ENCODE measurements at regions not wholly inside any gene's neighbourhood (a gene's known extent, or its start where the extent isn't known, plus 50 kb on each side); places are given as distances from the start of the nearest gene placed in this dataset.
"Not testable (repeated sequence)": the region's sequence is repeated elsewhere in the genome, so short reads cannot be mapped to it uniquely, and the experiment has no call there.

- H3K4me3 ChIP-seq (ENCODE audit: low read length), result no peak overlapping the region
- H3K36me3 ChIP-seq (ENCODE audit: control insufficient read depth, low read depth, low read length), result no peaks in the 10 kb centered on the region
- no peak overlapping the region for H3K9ac ChIP-seq (ENCODE audit: low read length)
- H3K4me1 ChIP-seq (ENCODE audit: control insufficient read depth, low read depth, low read length), result no peaks in the 10 kb centered on the region
- no peaks in the 10 kb centered on the region for H3K9me3 ChIP-seq (ENCODE audit: control insufficient read depth, low read depth, low read length)
- no peaks in the 10 kb centered on the region for H3K27me3 ChIP-seq (ENCODE audit: control insufficient read depth, insufficient read depth, low read length)
- H3K27ac ChIP-seq (ENCODE audit: low read length), result no peak overlapping the region
Measured at GRCh38 chr9:11646831-11647230, 1034.0 kb upstream of the PTPRD start.

DNA sequence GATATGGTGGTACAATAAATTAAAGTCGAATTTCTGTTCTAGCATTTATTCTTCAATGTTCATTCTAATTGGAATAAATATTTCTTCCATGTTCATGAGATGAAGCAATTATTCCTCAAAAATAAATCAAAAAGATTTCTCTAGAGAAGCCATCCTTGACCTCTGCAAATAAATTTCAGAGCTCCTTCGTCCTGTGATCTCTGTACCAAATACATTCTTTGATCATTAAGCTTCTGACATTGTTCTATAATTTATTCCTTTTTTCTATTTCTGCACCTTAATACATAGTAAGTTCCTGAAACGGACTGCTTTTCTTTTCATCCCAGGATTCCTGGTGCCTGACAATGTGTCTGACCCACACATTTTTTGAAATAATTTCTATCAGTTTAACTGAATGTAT, 1039.3 kb upstream of the TYRP1 start:
- Histone ChIP-seq H3K4me3 (ENCODE audit: low read length) (no peak overlapping the region), H3K27me3 (ENCODE audit: control insufficient read depth, insufficient read depth, low read length) (no peaks in the 10 kb centered on the region), H3K9me3 (ENCODE audit: control insufficient read depth, low read depth, low read length) (no peaks in the 10 kb centered on the region), H3K36me3 (ENCODE audit: control insufficient read depth, low read depth, low read length) (no peaks in the 10 kb centered on the region), H3K4me1 (ENCODE audit: control insufficient read depth, low read depth, low read length) (no peaks in the 10 kb centered on the region), H3K9ac (ENCODE audit: low read length) (no peak overlapping the region), H3K27ac (ENCODE audit: low read length) (no peak overlapping the region)

- no peak overlapping the region for H3K4me3 ChIP-seq (ENCODE audit: low read length)
- no peak overlapping the region for H3K27ac ChIP-seq (ENCODE audit: low read length)
- no peaks in the 10 kb centered on the region for H3K4me1 ChIP-seq (ENCODE audit: control insufficient read depth, low read depth, low read length)
- H3K36me3 ChIP-seq (ENCODE audit: control insufficient read depth, low read depth, low read length), result no peaks in the 10 kb centered on the region
- no peaks in the 10 kb centered on the region for H3K27me3 ChIP-seq (ENCODE audit: control insufficient read depth, insufficient read depth, low read length)
- H3K9ac ChIP-seq (ENCODE audit: low read length), result no peak overlapping the region
- H3K9me3 ChIP-seq (ENCODE audit: control insufficient read depth, low read depth, low read length), result no peaks in the 10 kb centered on the region
Measured at GRCh38 chr9:11663913-11664312, 1029.3 kb upstream of the TYRP1 start.

DNA sequence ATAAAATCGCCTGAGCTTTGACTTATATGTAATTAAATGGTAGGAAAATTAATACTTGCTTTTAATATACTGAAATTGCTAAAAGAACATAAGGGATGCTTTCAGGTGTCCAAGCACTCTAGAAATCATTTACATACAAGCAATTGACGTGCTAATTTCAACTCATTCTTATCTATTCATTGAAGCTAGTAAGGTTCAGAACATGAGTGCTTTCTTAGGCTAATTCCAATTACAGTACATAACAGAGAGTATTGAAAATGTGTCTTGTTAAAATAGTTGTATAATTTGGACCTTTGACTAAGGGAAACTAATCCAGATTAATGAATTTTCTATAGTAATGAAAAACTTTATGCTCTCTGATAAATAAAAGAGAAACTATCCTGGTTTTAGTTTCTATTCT, 1016.4 kb upstream of the TYRP1 start:
- H3K4me1 ChIP-seq (ENCODE audit: control insufficient read depth, low read depth, low read length), result no peaks in the 10 kb centered on the region
- no peak overlapping the region for H3K4me3 ChIP-seq (ENCODE audit: low read length)
- H3K27ac ChIP-seq (ENCODE audit: low read length), result no peak overlapping the region
- H3K36me3 ChIP-seq (ENCODE audit: control insufficient read depth, low read depth, low read length), result no peaks in the 10 kb centered on the region
- peaks cover 5% of the 10 kb centered on the region for H3K9me3 ChIP-seq (ENCODE audit: control insufficient read depth, low read depth, low read length)
- no peaks in the 10 kb centered on the region for H3K27me3 ChIP-seq (ENCODE audit: control insufficient read depth, insufficient read depth, low read length)
- no peak overlapping the region for H3K9ac ChIP-seq (ENCODE audit: low read length)

DNA sequence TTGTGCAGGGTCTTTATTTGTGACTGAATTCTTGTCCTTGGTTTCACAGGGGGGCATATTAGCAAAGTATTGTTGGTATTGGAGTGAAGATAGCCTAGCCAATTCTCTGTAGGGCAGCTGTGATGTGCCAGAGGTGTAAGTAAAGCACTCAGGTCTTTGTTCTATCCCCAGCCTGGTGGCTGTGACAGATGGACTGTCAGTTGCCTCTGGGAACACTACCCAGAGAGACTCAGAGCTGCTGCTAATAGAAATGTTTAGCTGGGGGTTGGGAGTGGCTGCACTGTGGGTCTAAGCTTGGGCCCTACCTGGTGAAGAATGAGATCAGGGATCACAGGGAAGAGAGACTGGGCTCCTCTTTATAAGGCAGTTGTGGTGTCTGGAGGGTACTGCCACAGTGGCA, 1006.5 kb upstream of the TYRP1 start:
- H3K9ac ChIP-seq (ENCODE audit: low read length), result no peak overlapping the region
- no peaks in the 10 kb centered on the region for H3K9me3 ChIP-seq (ENCODE audit: control insufficient read depth, low read depth, low read length)
- H3K4me1 ChIP-seq (ENCODE audit: control insufficient read depth, low read depth, low read length), result no peaks in the 10 kb centered on the region
- H3K4me3 ChIP-seq (ENCODE audit: low read length), result no peak overlapping the region
- no peaks in the 10 kb centered on the region for H3K36me3 ChIP-seq (ENCODE audit: control insufficient read depth, low read depth, low read length)
- H3K27ac ChIP-seq (ENCODE audit: low read length), result no peak overlapping the region
- no peaks in the 10 kb centered on the region for H3K27me3 ChIP-seq (ENCODE audit: control insufficient read depth, insufficient read depth, low read length)

- H3K4me1 ChIP-seq (ENCODE audit: control insufficient read depth, low read depth, low read length), result no peaks in the 10 kb centered on the region
- H3K4me3 ChIP-seq (ENCODE audit: low read length), result no peak overlapping the region
- H3K27me3 ChIP-seq (ENCODE audit: control insufficient read depth, insufficient read depth, low read length), result no peaks in the 10 kb centered on the region
- H3K27ac ChIP-seq (ENCODE audit: low read length), result no peak overlapping the region
- H3K36me3 ChIP-seq (ENCODE audit: control insufficient read depth, low read depth, low read length), result no peaks in the 10 kb centered on the region
- no peaks in the 10 kb centered on the region for H3K9me3 ChIP-seq (ENCODE audit: control insufficient read depth, low read depth, low read length)
- H3K9ac ChIP-seq (ENCODE audit: low read length), result no peak overlapping the region
Measured at GRCh38 chr9:11697126-11697525, 996.1 kb upstream of the TYRP1 start.

- H3K4me3 ChIP-seq (ENCODE audit: low read length), result no peak overlapping the region
- no peak overlapping the region for H3K9ac ChIP-seq (ENCODE audit: low read length)
- no peak overlapping the region for H3K27ac ChIP-seq (ENCODE audit: low read length)
- no peaks in the 10 kb centered on the region for H3K9me3 ChIP-seq (ENCODE audit: control insufficient read depth, low read depth, low read length)
- H3K4me1 ChIP-seq (ENCODE audit: control insufficient read depth, low read depth, low read length), result no peaks in the 10 kb centered on the region
- no peaks in the 10 kb centered on the region for H3K36me3 ChIP-seq (ENCODE audit: control insufficient read depth, low read depth, low read length)
- H3K27me3 ChIP-seq (ENCODE audit: control insufficient read depth, insufficient read depth, low read length), result no peaks in the 10 kb centered on the region
Measured at GRCh38 chr9:11701706-11702105, 991.5 kb upstream of the TYRP1 start.

DNA sequence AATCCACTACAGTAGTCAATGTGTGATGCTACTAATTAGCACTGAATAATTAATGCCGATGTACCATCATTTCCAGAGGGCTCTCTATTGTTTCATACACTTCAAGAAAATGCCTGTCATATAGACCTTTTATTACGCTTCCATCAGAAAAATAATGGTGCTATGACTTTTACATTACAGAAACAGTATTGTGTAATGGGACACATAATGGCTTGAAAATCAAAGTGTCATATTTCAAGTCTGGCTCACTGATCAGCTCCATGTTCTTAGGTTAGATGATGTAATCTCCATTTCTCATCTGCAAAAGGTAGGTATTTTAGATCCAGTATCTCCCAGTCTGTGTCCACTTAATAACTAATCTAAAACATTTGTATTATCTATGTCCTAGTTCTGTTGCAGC, 990.6 kb upstream of the TYRP1 start:
- Histone ChIP-seq H3K4me1 (ENCODE audit: control insufficient read depth, low read depth, low read length) (no peaks in the 10 kb centered on the region), H3K36me3 (ENCODE audit: control insufficient read depth, low read depth, low read length) (no peaks in the 10 kb centered on the region), H3K27me3 (ENCODE audit: control insufficient read depth, insufficient read depth, low read length) (no peaks in the 10 kb centered on the region), H3K4me3 (ENCODE audit: low read length) (no peak overlapping the region), H3K9ac (ENCODE audit: low read length) (no peak overlapping the region), H3K27ac (ENCODE audit: low read length) (no peak overlapping the region), H3K9me3 (ENCODE audit: control insufficient read depth, low read depth, low read length) (no peaks in the 10 kb centered on the region)

DNA sequence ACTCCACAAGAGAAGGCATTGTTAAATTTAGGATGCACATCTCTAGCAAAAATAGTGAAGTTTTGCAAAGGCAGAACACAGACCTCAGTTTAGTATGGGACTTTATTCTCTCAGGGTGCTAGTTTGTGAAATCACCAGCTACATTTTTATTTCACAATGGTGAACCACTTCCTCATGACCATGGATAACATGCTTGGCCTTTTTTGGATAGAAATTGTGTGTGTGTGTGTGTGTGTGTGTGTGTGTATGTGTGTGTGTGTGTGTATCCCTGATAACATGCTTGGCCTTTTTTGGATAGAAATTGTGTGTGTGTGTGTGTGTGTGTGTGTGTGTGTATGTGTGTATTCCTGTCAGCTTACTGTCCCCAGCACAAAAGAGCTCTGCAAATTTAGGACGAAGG, 989.0 kb upstream of the TYRP1 start:
- not testable (repeated sequence) for H3K36me3 ChIP-seq (ENCODE audit: control insufficient read depth, low read depth, low read length); H3K27ac ChIP-seq (ENCODE audit: low read length); H3K4me1 ChIP-seq (ENCODE audit: control insufficient read depth, low read depth, low read length); H3K4me3 ChIP-seq (ENCODE audit: low read length); H3K27me3 ChIP-seq (ENCODE audit: control insufficient read depth, insufficient read depth, low read length); H3K9ac ChIP-seq (ENCODE audit: low read length); H3K9me3 ChIP-seq (ENCODE audit: control insufficient read depth, low read depth, low read length)

DNA sequence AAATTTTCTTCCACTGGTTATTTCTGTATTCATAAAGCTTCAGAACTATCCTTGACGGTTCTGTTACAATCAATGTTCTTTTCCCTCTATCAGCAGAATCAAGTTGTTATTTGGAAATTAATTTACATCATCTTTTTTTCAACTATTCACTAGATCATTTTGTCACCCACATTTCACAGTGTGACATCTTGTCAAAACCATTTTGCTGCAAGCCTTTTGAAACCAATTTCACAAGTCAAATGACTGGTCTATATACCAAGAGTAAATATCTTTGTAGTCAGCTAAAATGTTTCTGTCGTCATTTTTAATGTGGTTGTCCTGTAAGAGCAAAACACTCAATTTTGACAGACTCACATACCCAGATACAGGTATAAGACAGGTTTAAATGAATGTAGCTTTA, 984.3 kb upstream of the TYRP1 start:
- Histone ChIP-seq H3K9ac (ENCODE audit: low read length) (no peak overlapping the region), H3K27ac (ENCODE audit: low read length) (no peak overlapping the region), H3K27me3 (ENCODE audit: control insufficient read depth, insufficient read depth, low read length) (no peaks in the 10 kb centered on the region), H3K9me3 (ENCODE audit: control insufficient read depth, low read depth, low read length) (no peaks in the 10 kb centered on the region), H3K36me3 (ENCODE audit: control insufficient read depth, low read depth, low read length) (no peaks in the 10 kb centered on the region), H3K4me3 (ENCODE audit: low read length) (no peak overlapping the region), H3K4me1 (ENCODE audit: control insufficient read depth, low read depth, low read length) (no peaks in the 10 kb centered on the region)

- H3K9ac ChIP-seq (ENCODE audit: low read length), result no peak overlapping the region
- H3K4me3 ChIP-seq (ENCODE audit: low read length), result no peak overlapping the region
Measured at GRCh38 chr9:11709567-11709966, 983.6 kb upstream of the TYRP1 start.

GRCh38 chr9:11713077-11713476, 980.1 kb upstream of the TYRP1 start:
- H3K27ac ChIP-seq (ENCODE audit: low read length), result no peak overlapping the region
- H3K4me3 ChIP-seq (ENCODE audit: low read length), result no peak overlapping the region
- H3K9me3 ChIP-seq (ENCODE audit: control insufficient read depth, low read depth, low read length), result no peaks in the 10 kb centered on the region
- H3K4me1 ChIP-seq (ENCODE audit: control insufficient read depth, low read depth, low read length), result no peaks in the 10 kb centered on the region
- H3K27me3 ChIP-seq (ENCODE audit: control insufficient read depth, insufficient read depth, low read length), result no peaks in the 10 kb centered on the region
- H3K36me3 ChIP-seq (ENCODE audit: control insufficient read depth, low read depth, low read length), result no peaks in the 10 kb centered on the region
- H3K9ac ChIP-seq (ENCODE audit: low read length), result no peak overlapping the region

More at GRCh38 chr9:11709567-11709966, 983.6 kb upstream of the TYRP1 start:
- Histone ChIP-seq H3K9me3 (ENCODE audit: control insufficient read depth, low read depth, low read length) (no peaks in the 10 kb centered on the region), H3K27ac (ENCODE audit: low read length) (no peak overlapping the region), H3K36me3 (ENCODE audit: control insufficient read depth, low read depth, low read length) (no peaks in the 10 kb centered on the region), H3K27me3 (ENCODE audit: control insufficient read depth, insufficient read depth, low read length) (no peaks in the 10 kb centered on the region), H3K4me1 (ENCODE audit: control insufficient read depth, low read depth, low read length) (no peaks in the 10 kb centered on the region)

Data from iPS-18a (cell line).